ENCODE measurements at regions not wholly inside any gene's neighbourhood (a gene's known extent, or its start where the extent isn't known, plus 50 kb on each side); places are given as distances from the start of the nearest gene placed in this dataset.

DNA sequence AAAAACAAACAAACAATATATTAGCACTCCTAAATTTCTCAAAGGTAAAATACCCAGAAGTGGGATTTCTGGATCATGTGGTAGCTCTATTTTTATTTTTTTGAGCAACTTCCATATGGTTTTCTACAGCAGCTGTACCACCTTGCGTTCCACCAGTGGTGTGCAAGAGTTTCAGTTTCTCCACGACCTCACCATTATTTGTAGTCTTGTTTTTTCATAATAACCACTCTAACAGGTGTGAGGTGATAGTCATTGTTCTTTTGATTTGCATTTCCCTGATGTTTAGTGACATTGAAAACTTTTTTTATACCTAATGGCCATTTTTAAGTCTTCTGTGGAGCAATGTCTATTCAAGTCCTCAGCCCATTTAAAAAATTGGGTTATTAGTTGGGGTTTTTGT, 127.3 kb upstream of the SLC38A2 start:
- intact Hi-C loops (cut with micrococcal nuclease; ENCODE audit: unreplicated experiment): no loop called here
- BruUV-seq (replicated peaks): no TSS peak
- no peaks in the 10 kb centered on the region for H3K27me3 Mint-ChIP-seq (ENCODE audit: insufficient read depth, unreplicated experiment)
- Histone ChIP-seq H3K27me3 (replicated peaks; ENCODE audit: control insufficient read depth, insufficient read depth, low read length) (no peaks in the 10 kb centered on the region), H3K36me3 (ENCODE audit: control insufficient read depth, insufficient read depth, low read length) (no peaks in the 10 kb centered on the region), H3K4me1 (peaks cover 10% of the 10 kb centered on the region; the same call in 1 of the 2 replicates), H3K9me3 (peaks cover 21% of the 10 kb centered on the region), H3K4me3 (ENCODE audit: low read depth, low read length) (no peak overlapping the region)
- H3K27ac Mint-ChIP-seq (ENCODE audit: unreplicated experiment): no peak overlapping the region
- TF ChIP-seq, protein P1, sequence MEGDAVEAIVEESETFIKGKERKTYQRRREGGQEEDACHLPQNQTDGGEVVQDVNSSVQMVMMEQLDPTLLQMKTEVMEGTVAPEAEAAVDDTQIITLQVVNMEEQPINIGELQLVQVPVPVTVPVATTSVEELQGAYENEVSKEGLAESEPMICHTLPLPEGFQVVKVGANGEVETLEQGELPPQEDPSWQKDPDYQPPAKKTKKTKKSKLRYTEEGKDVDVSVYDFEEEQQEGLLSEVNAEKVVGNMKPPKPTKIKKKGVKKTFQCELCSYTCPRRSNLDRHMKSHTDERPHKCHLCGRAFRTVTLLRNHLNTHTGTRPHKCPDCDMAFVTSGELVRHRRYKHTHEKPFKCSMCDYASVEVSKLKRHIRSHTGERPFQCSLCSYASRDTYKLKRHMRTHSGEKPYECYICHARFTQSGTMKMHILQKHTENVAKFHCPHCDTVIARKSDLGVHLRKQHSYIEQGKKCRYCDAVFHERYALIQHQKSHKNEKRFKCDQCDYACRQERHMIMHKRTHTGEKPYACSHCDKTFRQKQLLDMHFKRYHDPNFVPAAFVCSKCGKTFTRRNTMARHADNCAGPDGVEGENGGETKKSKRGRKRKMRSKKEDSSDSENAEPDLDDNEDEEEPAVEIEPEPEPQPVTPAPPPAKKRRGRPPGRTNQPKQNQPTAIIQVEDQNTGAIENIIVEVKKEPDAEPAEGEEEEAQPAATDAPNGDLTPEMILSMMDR (IDR thresholded peaks at IDR 0.05; ENCODE audit: insufficient read depth in 1 of 2, low read depth in 1 of 2, low read length in 1 of 2, severe bottlenecking in 1 of 2, unreplicated experiment in 1 of 2): no peak
- H3K36me3 Mint-ChIP-seq (ENCODE audit: insufficient read depth, unreplicated experiment): no peaks in the 10 kb centered on the region
- ChIA-PET CTCF (no interaction called here), POLR2A (no interaction called here)
- H3K4me3 Mint-ChIP-seq (ENCODE audit: unreplicated experiment): no peak overlapping the region
- DNase-seq: no peak
- peaks cover 38% of the 10 kb centered on the region for H3K9me3 Mint-ChIP-seq (ENCODE audit: unreplicated experiment)
- no peaks in the 10 kb centered on the region for H3K4me1 Mint-ChIP-seq (ENCODE audit: low read depth, unreplicated experiment)

DNA sequence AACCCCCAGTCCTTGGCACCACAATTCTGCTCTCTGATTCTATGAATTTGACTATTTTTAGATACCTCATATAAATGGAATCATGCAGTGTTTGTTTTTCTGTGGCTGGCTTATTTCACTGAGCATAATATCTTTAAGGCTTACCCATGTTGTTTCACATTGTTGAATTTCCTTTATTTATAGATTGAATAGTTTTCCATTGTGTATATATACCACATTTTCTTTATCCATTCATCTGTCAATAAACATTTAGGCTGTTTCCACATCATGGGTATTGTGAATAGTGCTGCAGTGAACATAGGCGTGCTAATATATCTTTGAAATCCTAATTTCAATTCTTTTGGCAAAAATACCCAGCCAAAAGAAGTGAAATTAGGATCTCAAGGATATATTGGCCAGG, 126.7 kb upstream of the SLC38A2 start:
- no TSS peak for BruUV-seq (replicated peaks)
- Mint-ChIP-seq H3K27ac (ENCODE audit: unreplicated experiment) (no peak overlapping the region), H3K27me3 (ENCODE audit: insufficient read depth, unreplicated experiment) (no peaks in the 10 kb centered on the region), H3K4me3 (ENCODE audit: unreplicated experiment) (no peak overlapping the region), H3K4me1 (ENCODE audit: low read depth, unreplicated experiment) (peaks cover 4% of the 10 kb centered on the region), H3K36me3 (ENCODE audit: insufficient read depth, unreplicated experiment) (peaks cover 6% of the 10 kb centered on the region), H3K9me3 (ENCODE audit: unreplicated experiment) (peaks cover 35% of the 10 kb centered on the region)
- Histone ChIP-seq H3K4me3 (ENCODE audit: low read depth, low read length) (no peak overlapping the region), H3K4me1 (peaks cover 15% of the 10 kb centered on the region), H3K36me3 (ENCODE audit: control insufficient read depth, insufficient read depth, low read length) (no peaks in the 10 kb centered on the region), H3K9me3 (peaks cover 21% of the 10 kb centered on the region), H3K27me3 (replicated peaks; ENCODE audit: control insufficient read depth, insufficient read depth, low read length) (no peaks in the 10 kb centered on the region)
- intact Hi-C loops (cut with micrococcal nuclease; ENCODE audit: unreplicated experiment): no loop called here
- POLR2A ChIA-PET: no interaction called here
- DNase-seq: no peak
- CTCF ChIA-PET: no interaction called here
- TF ChIP-seq, protein P1 (IDR thresholded peaks at IDR 0.05; ENCODE audit: insufficient read depth in 1 of 2, low read depth in 1 of 2, low read length in 1 of 2, severe bottlenecking in 1 of 2, unreplicated experiment in 1 of 2): no peak

DNA sequence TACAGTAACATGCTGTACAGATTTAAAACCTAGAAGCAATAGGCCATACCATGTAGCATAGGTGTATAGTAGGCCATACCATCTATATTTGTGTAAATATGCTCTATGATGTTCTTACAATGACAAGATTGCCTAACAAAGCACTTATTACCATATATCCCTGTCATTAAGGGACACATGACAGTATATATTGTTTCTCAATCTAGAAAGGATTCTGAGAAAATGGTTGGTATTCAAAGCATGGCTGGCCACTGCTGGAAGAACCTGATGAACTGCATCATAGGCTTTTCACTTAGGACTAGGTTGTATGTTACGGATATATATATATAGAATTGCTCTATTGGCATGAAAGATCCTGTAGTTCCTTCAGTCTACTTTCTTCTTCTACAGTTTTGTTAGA, 125.2 kb upstream of the SLC38A2 start:
- Mint-ChIP-seq H3K27me3 (ENCODE audit: insufficient read depth, unreplicated experiment) (no peaks in the 10 kb centered on the region), H3K4me1 (ENCODE audit: low read depth, unreplicated experiment) (peaks cover 19% of the 10 kb centered on the region), H3K4me3 (ENCODE audit: unreplicated experiment) (no peak overlapping the region), H3K27ac (ENCODE audit: unreplicated experiment) (no peak overlapping the region), H3K9me3 (ENCODE audit: unreplicated experiment) (peaks cover 27% of the 10 kb centered on the region), H3K36me3 (ENCODE audit: insufficient read depth, unreplicated experiment) (peaks cover 14% of the 10 kb centered on the region)
- DNase-seq: no peak
- ChIA-PET CTCF (no interaction called here), POLR2A (no interaction called here)
- no TSS peak for BruUV-seq (replicated peaks)
- TF ChIP-seq, protein P1 (IDR thresholded peaks at IDR 0.05; ENCODE audit: insufficient read depth in 1 of 2, low read depth in 1 of 2, low read length in 1 of 2, severe bottlenecking in 1 of 2, unreplicated experiment in 1 of 2): no peak
- Histone ChIP-seq H3K36me3 (ENCODE audit: control insufficient read depth, insufficient read depth, low read length) (no peaks in the 10 kb centered on the region), H3K27me3 (replicated peaks; ENCODE audit: control insufficient read depth, insufficient read depth, low read length) (no peaks in the 10 kb centered on the region), H3K4me1 (peaks cover 30% of the 10 kb centered on the region), H3K4me3 (ENCODE audit: low read depth, low read length) (no peak overlapping the region), H3K9me3 (peaks cover 21% of the 10 kb centered on the region)
- intact Hi-C loops (cut with micrococcal nuclease; ENCODE audit: unreplicated experiment): no loop called here
